C4-2B (cell line): ENCODE measurements at regions not wholly inside any gene's neighbourhood (a gene's known extent, or its start where the extent isn't known, plus 50 kb on each side); places are given as distances from the start of the nearest gene placed in this dataset.

ENCODE experiments used
- H3K27ac ChIP-seq: fragments of 450-650 bp; 2 replicates; pipeline ENCODE4 v1.5.1; 2017
- ZFX ChIP-seq: fragments of 450-650 bp; IDR thresholded peaks from 2 replicates; pipeline ENCODE4 v1.6.1; 2017
- TF ChIP-seq, protein P1 (sequence below): fragments of 450-650 bp; conservative IDR thresholded peaks from 2 replicates; pipeline ENCODE4 v1.5.1; 2017; ENCODE audit warnings: mild to moderate bottlenecking

DNA sequence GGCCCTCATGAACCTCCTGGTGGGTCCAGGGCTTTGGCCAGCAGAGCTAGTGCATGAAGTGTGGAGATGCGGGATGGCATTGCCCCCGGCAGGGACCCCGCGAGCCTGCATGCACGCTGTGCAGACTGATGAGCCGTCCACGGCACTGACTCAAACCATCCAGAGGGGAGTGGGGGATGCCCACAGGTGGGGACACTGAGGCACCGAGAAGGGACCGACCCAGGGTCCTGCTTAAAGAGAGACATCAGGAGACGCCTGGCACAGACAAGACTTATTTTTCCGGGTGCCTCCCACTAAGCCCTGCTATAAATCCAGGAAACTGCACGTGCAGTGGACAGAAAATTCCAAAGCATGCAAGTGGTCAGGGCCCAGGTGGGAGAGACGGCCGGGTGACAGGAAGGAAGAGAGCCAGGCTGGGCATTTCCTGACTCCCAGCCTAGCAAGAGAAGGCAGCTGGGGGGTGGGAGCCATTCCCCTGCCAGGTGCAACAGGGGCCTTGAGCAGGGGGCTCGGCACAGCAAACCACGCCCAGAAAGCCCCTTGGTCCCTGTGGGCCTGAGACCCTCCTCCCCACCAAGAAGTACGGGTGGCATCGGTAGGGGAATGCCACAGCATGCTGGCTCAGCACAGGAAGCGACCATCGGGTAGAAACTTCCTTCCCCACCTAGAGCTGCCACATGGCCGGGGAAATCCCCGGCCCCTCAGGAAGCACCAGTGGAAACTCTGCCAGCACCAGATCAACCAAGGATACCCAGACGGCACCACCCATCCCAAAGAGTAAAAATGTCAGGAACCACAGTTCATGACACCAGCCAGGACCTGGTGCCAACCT lies 91.5 kb downstream of the FOXL3 start:
- no peak for TF ChIP-seq ZFX
- TF ChIP-seq, protein P1, sequence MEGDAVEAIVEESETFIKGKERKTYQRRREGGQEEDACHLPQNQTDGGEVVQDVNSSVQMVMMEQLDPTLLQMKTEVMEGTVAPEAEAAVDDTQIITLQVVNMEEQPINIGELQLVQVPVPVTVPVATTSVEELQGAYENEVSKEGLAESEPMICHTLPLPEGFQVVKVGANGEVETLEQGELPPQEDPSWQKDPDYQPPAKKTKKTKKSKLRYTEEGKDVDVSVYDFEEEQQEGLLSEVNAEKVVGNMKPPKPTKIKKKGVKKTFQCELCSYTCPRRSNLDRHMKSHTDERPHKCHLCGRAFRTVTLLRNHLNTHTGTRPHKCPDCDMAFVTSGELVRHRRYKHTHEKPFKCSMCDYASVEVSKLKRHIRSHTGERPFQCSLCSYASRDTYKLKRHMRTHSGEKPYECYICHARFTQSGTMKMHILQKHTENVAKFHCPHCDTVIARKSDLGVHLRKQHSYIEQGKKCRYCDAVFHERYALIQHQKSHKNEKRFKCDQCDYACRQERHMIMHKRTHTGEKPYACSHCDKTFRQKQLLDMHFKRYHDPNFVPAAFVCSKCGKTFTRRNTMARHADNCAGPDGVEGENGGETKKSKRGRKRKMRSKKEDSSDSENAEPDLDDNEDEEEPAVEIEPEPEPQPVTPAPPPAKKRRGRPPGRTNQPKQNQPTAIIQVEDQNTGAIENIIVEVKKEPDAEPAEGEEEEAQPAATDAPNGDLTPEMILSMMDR = no peak
- no peak overlapping the region for H3K27ac ChIP-seq

DNA sequence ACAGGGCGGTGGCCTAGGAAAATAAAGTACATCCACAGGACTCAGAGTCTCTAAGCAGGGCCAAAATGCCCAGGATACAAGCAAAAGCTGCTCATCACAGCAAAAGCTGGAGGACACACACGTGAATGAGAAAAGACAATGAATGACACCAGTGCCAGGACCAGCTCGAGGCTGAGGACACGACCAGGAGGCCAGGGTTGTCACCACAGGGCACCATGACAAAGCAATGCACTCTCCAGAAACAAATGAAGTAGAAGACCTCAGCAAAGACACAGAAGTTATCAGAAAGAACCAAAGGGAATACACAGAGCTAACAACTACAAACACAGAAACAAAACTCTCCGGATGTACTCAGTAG lies 92.1 kb downstream of the FOXL3 start:
- no peak overlapping the region for H3K27ac ChIP-seq
- TF ChIP-seq, protein P1 = no peak
- no peak for TF ChIP-seq ZFX

DNA sequence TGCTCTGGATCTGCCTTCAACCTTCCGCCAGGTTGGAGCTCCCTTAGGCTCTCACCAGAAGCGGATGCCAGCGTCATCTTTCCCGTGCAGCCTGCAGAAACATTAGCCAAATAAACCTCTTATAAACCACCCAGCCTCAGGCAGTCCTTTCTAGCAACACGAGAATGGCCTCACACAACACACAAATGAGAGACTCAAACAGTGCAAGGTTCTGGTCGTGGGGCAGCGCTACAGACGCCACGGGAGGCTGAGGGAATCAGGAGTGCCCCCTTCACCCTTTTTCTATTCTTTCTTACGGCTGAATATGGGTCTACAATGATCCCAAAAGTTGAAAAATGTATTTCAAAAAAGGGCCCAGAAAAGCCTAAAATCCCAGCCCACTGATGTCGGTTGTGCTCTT lies 96.4 kb downstream of the FOXL3 start:
- no peak overlapping the region for H3K27ac ChIP-seq
- TF ChIP-seq, protein P1 = no peak
- no peak for TF ChIP-seq ZFX

DNA sequence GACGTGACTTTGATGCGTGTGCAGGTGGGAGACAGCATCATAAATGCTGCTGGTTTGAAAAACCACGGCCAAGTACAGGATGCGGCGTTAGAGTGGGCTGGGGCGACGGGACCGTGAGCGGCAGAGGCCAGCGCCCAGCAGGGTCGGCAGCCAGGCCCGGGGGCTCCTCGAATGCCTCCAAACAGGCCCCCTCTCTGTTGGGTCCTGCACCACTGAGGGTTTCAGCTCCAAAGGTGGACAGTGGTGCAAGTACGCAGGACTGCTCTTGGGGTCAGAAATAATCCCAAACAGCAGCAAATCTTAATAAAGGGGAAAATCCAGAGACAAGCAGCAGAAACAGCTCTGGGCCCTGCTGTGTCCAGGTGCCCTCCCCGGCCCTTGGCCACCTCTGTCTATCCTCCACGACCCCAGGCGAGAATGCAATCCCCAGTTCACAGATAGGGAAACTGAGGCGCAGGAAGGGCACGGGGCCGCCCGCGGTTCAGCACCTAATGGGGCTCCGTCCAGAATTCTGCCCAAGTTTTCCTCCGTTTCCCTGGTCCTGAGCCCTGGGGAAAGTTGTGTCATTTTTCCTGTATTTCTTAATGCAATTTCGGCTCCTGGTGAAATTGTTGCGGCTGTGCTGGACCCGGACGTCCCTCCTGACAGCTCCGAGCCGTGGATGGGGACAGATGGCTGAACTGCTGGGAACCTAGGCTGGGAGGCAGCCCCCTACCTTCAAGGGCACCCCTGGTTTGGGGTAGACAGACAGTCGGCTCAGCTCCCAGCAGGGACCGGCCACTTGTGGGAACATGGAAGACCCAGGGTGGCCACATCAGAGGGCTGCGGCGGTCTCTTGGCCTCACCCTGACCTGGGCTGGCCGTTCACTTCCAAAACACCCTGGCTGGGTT lies 97.4 kb downstream of the FOXL3 start:
- no peak overlapping the region for H3K27ac ChIP-seq
- TF ChIP-seq, protein P1 = no peak

DNA sequence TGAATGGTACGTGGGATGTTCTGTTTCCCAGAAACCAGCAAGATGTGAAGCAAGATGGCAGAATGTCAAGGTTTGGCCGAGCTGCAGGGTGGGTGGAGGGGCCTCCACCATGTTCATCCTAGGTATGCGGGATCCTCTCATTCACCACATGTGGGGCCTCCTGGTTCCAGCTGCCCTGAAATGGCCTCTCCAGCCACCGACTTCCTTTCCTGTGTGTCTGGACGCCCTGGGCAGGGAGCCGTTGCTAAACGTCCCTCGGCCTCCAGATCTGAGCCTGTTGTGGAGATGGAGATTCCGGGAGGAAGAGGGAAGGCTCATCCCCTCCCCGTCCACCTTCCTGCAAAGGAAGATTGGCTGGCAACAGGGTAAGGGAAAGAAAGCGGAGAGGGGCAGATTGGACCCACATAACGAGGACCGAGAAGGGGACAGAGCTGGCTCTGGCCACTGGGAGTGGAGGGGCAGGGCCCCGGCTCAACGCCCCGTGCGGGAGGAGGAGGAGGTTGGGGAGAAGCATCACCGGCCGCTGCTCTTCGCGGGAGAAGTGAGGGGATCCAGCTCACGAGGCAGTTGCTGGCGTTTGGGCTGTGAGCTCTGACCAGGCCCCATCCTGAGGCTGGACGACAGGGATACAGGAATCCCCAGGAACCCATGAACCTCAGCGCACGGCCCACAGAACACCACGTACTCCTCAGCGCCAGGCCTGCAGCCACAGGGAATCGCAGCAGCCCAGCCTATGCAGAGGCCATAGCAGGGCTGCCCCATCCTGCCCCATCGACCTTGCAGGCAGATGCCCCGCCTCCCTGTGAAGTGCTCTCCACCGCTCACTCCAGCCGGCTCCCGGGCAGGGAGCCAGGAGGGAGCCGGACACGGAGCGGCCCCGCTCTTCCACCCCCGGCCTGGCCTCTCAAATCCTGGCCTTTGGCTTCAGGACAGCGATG lies 98.3 kb downstream of the FOXL3 start:
- TF ChIP-seq, protein P1 = no peak
- no peak for TF ChIP-seq ZFX

DNA sequence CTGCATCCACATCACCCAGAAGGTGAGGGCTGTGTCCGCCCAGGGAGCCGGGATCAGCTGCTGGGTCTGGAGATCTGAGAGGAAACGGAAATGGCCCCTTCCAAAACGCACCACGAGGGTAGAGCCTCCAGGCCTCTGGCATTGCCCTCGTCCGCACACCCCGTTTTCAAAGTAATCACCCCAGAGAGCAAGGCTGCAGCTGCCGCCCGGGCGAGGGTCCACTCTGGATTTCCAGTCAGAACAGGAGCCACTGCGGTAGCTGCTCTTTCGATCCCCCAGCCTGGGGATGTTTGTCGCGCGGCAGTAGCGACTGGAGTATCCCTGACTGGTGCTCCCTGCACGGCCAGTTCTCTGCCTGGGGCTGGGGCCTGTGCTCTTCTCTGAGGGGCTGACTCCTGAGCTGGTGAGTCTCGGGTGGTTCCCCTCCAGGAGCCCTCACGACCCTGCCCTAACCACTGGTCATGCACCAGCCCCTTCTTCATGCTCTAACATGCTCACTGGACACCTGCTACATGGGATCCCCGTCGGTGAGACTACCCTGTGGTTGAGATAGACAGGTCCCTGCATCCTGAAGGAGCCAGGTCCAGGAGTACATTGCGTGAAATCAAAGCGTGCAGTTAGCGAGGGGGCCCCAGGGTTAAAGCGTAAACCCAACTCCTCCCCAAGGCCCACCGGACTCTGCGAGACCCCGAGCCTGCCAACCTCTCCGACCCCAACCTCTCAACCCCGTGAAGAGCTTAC lies 99.2 kb downstream of the FOXL3 start:
- no peak overlapping the region for H3K27ac ChIP-seq
- TF ChIP-seq, protein P1 = no peak
- no peak for TF ChIP-seq ZFX

More for the DNA sequence above, 98.3 kb downstream of the FOXL3 start:
- no peak overlapping the region for H3K27ac ChIP-seq
